CMK (cell line): ENCODE measurements at regions not wholly inside any gene's neighbourhood (a gene's known extent, or its start where the extent isn't known, plus 50 kb on each side); places are given as distances from the start of the nearest gene placed in this dataset.
"Not testable (repeated sequence)": the region's sequence is repeated elsewhere in the genome, so short reads cannot be mapped to it uniquely, and the experiment has no call there.

ENCODE experiments used
- DNase-seq: peaks from one replicate; pipeline ENCODE4 v3.0.0-alpha.2; 2010; ENCODE audit warnings: low read depth

DNA sequence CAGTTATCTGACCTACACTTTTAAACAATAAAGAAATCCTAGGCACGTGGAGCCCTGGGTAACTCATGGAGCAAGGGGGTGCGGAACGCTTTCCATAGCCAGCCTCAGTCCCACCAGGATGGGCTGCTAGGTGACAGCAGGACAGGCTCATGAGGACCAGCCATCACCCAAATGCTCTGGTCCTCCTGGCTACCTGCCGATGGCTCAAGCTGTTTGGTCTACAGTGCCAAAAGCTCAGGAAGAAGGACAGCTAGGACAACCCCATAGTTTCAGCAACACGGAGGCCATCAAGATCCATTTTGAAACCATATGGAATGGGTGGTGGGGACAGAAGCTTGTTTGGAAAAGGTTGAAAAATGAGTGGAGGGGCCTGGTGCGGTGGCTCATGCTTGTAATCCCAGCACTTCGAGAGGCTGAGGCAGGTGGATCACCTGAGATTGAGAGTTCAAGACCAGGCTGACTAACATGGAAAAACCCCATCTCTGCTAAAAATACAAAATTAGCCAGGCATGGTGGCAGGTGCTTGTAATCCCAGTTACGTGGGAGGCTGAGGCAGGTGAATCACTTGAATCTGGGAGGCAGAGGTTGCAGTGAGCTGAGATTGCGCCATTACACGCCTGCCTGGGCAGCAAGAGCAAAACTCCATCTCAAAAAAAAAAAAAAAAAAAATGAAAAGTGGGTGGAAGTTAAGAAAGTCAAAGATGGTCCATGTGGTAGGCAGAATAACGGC lies 93.7 kb upstream of the ALDH3B2 start:
- not testable (repeated sequence) for DNase-seq

DNA sequence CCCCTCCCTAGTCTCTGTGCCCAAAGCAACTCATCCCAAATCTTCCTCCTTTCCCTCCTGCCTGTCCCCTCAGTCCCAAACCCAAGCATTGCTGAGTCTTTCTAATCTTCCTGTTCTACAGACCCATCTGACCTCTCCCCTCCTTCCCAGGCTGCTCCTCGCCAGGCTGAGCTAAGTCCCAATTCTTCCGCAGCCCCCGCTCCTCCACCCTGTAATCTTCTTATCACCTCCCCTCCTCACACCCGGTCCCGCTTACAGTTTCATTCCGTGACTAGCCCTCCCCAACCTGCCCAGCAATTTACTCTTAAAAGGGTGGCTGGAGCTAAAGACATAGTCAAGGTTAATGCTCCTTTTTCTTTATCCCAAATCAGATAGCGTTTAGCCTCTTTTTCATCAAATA lies 86.8 kb upstream of the ALDH3B2 start:
- not testable (repeated sequence) for DNase-seq

DNA sequence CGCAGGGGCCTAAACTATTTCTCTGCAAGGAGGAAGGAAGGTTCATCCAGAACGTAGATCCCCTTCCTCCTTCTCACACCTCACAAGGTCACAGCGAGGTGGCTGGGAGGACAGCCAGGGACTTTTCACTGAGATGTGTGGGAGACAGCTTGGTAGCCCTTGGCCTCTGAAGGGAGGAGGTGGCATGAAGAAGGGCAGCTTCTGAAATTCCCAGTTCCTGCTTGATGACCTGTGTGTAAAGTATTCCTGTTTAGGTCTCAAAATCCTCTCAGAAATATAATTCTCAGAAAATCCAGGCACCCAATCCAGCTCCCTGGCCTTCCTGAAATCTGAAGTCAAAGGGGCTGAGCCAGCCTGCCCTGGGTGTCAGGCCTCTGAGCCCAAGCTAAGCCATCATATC lies 84.9 kb upstream of the ALDH3B2 start:
- DNase-seq = not testable (repeated sequence)

DNA sequence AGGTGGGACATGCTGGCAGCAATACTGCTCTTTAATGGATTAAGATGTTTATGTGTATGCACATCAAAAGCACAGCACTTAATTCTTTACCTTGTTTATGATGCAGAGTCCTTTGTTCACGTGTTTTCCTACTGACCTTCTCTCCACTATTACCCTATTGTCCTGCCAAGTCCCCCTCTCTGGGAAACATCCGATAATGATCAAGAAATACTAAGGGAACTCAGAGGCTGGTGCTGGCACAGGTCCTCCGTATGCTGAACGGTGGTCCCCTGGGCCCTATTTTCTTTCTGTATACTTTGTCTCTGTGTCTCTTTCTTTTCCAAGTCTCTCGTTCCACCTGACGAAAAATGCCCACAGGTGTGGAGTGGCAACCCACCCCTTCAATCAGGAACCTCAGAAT lies 84.0 kb upstream of the ALDH3B2 start:
- not testable (repeated sequence) for DNase-seq

DNA sequence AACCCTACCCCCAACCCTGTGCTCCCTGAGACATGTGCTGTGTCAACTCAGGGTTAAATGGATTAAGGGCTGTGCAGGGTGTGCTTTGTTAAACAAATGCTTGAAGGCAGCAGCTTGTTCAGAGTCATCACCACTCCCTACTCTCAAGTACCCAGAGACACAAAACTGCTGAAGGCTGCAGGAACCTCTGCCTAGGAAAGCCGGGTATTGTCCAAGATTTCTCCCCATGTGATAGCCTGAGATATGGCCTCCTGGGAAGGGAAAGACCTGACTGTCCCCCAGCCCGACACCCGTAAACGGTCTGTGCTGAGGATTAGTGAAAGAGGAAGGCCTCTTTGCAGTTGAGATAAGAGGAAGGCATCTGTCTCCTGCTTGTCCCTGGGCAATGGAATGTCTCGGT lies 83.6 kb upstream of the ALDH3B2 start:
- not testable (repeated sequence) for DNase-seq

DNA sequence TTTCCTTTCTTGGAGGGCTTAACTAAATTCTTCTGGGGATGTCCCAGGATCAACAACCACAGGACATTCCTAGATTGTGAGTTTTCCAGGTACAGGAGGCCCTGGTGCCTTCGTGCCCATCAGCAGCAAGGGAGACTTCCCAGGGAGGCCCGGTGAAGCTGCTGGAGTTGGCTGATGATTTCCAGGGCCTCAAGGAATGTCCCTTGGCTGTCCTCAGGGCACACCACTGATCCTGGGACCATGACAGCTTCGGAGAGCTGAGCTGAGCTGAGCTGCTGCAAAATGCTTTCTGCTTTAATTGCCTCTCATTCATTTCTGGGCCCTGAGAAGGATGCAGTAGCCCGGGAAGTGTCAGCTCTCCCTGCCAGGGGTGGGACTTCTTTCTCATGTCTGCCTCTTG lies 79.4 kb upstream of the ALDH3B2 start:
- DNase-seq = not testable (repeated sequence)

DNA sequence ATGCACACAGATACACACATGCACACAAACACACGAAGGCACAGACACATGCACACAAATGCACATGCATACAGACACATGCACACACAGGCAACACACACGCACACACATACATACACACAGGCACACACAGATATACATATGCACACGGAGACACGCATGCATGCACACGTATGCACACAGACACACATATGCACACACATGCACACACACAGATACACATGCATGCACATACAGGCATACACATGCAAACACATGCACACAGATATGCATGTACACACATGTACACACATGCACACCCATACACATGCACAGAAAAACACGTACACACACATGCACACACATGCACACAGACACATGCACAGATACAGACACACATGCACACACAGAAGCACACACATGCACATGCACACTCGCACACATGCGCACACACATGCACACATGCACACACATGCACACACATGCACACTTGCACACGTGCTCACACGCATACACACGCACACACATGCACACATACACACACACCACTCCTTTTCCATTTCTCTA lies 70.8 kb upstream of the ALDH3B2 start:
- no peak for DNase-seq

DNA sequence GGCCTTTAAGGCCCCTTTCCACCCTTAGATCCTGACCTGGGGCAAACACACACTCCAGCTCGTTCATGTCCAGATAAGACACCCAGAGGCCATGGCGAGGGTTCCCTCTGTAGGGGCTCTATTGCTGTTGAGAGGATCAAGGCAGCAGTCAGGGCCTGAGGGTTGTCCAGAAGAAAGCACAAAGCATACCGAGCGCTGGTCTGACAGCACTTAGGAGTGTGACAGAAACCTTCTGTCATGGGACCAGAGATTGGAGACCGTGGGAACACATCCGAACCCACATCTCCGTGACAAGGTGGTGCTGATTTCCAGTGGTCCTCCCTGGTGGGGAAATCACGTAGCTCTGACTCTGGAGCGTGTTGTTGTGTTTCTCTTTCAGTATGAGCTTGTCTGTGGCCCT lies 69.8 kb upstream of the ALDH3B2 start:
- not testable (repeated sequence) for DNase-seq

DNA sequence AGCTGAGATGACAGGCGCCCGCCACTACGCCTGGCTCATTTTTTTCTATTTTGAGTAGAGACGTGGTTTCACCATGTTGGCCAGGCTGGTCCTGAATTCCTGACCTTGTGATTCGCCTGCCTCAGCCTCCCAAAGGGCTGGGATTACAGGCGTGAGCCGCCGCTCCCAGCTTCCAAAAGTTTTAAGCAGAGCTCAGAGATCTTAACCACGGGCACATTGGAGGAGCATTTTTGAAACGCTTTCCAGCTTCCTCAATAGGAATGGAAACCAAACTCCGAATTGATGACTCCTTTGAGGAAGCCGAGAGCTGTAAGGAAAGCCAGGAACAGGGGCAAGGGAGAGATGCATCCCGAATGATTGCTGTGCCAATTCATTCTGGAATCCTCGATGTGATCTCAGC lies 63.8 kb upstream of the ALDH3B2 start:
- not testable (repeated sequence) for DNase-seq

DNA sequence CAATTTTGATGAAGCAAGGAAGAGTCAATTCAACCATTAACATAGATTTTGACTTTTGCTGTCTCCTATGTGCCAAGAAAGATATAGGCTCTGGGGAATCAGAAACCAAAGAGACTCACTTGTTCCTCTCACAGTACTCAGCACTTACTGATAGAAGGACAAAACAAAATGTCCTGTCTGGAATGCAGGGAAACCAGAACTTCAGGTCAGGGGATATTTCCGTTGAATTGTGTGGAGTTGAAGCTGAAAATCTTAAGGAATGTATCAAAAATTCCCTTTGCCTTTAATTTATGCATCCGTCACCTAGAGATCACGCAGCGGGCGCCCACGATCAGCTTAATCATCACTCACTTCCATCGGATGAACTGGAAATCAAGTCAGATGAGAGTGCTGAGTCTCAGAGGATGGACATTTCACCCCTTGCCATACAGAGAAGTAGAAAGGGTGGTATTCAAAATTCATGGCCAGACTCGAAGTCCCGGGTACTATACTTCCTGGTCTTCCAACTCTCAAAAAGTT lies 63.2 kb upstream of the ALDH3B2 start:
- DNase-seq = not testable (repeated sequence)

DNA sequence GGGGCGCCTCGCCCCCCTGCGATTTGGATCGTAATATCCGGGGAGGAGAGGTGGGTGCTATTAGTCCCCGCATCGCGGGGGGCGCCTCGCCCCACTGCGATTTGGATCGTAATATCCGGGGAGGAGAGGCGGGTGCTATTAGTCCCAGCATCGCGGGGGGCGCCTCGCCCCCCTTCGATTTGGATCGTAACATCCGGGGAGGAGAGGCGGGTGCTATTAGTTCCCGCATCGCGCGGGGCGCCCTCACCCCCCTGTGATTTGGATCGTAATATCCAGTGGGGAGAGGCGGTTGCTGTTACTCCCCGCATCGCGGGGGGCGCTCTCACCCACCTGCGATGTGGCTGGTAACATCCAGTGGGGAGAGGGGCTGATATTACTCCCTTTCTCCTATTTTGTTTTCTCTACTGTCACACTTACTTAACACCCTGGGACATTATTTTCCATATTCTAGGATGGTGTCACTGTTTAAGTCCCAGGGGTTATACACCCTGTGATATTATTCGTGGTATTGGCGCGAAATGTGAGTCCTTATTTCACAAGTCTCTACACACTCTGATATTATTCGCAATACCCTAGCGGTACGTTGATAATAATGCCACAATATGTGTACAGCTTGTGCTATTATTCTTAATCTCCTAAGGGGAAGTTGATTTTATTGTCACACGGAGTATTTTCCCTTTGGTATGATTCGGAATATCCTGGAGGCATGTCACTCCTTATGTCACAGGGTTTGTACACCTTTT lies 57.8 kb upstream of the ALDH3B2 start:
- DNase-seq = no peak

DNA sequence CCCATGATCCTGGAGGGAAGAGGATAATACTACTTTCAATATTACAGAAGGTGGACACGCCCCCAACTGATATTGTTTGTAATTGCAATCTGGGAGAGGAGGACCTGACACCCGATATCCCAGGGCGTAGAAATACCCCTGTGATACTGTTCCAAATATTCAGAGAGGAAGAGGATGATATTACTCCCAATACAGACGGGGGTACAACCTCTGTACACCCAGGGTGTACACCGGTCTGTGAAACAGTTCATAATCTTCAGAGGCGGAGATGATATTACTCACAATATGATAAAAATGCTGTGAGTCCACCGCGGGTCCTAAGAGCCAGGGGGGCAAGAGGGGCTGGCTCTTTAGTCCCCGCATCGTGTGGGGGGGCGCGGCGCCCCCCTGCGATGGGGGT lies 57.2 kb upstream of the ALDH3B2 start:
- no peak for DNase-seq

DNA sequence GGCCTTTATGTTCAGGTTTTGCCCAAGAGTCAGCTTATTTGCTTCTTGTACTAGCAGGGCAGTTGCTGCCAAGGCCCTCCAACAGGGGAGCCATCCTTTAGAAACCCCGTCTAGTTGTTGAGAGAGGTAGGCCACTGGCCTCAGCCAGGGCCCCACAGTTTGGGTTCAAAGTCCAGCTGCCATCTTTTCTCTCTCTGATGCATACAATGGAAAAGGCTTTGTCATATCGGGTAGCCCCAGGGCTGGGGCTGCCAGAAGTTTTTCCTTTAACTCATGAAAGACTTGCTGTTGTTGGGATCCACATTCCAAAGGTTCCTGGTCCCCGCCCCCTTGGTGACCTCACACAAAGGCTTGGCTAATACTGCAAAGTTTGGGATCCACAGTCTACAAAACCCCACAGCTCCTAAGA lies 53.7 kb upstream of the ALDH3B2 start:
- DNase-seq = not testable (repeated sequence)

DNA sequence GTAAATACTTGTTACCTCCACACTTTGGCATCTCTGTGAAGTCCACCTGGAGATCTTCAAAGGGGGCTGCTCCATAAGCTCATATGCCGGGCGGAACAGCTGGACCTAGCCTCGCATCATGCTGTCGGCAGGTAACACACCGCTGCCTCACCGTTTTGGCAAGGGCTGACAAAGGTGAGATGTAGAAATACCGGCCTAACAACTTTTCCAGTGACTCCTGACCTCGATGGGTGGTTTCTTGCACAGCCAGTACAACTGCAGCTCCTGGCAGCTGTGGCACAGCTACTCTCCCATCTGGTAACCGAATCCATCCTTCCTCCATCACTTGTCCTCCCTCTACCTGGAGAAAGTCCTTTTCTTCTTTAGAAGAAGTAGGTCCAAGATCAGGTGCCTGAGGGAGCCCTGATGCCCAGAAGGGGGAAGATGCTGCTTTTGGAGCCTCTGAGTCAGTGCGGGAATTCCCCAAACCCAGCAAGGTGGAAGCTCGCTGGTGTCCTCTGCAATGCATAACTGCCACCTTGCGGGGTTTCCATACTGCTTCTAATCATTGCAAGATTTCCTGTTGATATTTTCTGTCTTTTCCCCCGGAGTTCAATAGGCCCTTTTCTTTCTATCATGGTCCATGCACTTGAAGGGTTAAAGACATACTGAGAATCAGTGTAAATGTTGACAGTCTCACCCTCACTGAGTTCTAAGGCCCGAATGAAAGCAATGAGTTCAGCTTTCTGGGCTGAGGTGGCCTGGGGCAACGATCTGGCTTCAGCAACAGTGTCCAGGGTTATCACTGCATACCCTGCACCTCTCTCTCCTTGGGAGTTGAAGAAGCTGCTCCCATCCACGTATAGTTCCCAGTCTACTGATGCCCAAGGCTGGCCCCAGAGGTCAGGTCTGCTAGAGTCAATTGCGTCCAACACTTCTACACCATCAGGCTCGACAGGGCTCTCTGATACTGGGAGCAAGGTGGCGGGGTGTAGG lies 52.9 kb upstream of the ALDH3B2 start:
- DNase-seq = not testable (repeated sequence)
